ENCODE measurements at regions not wholly inside any gene's neighbourhood (a gene's known extent, or its start where the extent isn't known, plus 50 kb on each side); places are given as distances from the start of the nearest gene placed in this dataset.

GRCh38 chr15:97893967-97894366, 66.5 kb upstream of the ARRDC4 start:
- TF ChIP-seq CTCF (IDR thresholded peaks at IDR 0.05; ENCODE audit: insufficient read depth, low read length, poor library complexity, severe bottlenecking) = no peak
- no peaks in the 10 kb centered on the region for H3K27me3 ChIP-seq (replicated peaks; ENCODE audit: control insufficient read depth, insufficient read depth, low read length)
- DNase-seq (ENCODE audit: extremely low read depth, insufficient read length) = no peak
- H3K4me3 ChIP-seq (replicated peaks; ENCODE audit: low read depth, low read length) = no peak overlapping the region
- no peaks in the 10 kb centered on the region for H3K36me3 ChIP-seq (ENCODE audit: control insufficient read depth, insufficient read depth, low read length)

DNA sequence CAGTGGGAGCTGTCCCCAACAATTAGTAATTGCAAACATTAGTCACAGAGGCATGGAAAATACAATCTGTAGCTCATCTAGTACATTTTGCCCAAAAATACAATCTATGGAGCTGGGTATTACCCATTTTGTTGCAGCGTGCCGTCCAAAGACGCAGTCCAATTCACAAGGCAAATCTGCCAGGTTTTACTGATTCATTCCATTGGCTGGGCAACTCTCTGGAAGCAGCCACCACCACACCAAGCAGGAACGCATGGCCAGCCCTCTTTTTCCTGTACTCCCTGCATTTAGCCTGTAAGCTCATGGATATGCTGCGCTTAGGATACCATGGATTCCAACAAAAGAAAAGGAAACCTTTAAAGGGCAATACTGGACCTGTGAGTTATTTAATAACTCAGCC, 60.5 kb upstream of the ARRDC4 start:
- DNase-seq (ENCODE audit: extremely low read depth, insufficient read length) = no peak
- Histone ChIP-seq H3K4me3 (replicated peaks; ENCODE audit: low read depth, low read length) (no peak overlapping the region), H3K27me3 (replicated peaks; ENCODE audit: control insufficient read depth, insufficient read depth, low read length) (no peaks in the 10 kb centered on the region), H3K36me3 (ENCODE audit: control insufficient read depth, insufficient read depth, low read length) (no peaks in the 10 kb centered on the region)
- no peak for TF ChIP-seq CTCF (IDR thresholded peaks at IDR 0.05; ENCODE audit: insufficient read depth, low read length, poor library complexity, severe bottlenecking)

DNA sequence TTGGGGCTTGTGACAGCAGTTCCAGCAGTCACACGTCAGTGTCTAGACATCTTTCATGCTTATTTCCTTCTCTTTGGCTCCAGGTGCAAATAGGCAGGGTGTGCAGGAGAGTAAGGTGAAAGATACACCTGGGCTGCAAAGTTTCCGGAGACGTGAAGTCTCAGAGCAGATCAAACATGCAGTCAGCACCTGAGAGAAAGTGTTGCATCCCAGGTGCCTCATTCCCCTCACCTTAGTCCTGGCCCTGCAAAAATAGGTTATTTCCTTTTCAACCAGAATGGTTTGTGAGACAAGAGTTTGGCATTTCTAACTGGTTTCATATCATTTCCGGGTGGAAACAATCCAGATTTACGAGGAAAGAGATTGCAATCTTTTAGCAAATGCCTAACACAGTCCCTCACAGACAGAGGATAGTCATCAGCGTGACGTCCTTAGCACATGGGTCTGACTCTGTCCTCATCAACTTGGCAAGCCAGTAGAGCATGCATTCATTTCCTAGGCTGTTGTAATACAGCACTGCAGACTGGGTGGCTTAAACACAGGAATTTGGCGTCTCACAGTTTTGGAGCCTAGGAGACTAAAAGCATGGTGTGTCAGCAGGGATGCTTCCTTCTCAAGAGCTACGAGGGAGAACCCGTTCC, 58.2 kb upstream of the ARRDC4 start:
- H3K27me3 ChIP-seq (replicated peaks; ENCODE audit: control insufficient read depth, insufficient read depth, low read length) = no peaks in the 10 kb centered on the region
- TF ChIP-seq CTCF (IDR thresholded peaks at IDR 0.05; ENCODE audit: insufficient read depth, low read length, poor library complexity, severe bottlenecking) = no peak
- DNase-seq (ENCODE audit: extremely low read depth, insufficient read length) = no peak
- H3K4me3 ChIP-seq (replicated peaks; ENCODE audit: low read depth, low read length) = no peak overlapping the region
- no peaks in the 10 kb centered on the region for H3K36me3 ChIP-seq (ENCODE audit: control insufficient read depth, insufficient read depth, low read length)

GRCh38 chr15:97903560-97903959, 56.9 kb upstream of the ARRDC4 start:
- TF ChIP-seq CTCF (IDR thresholded peaks at IDR 0.05; ENCODE audit: insufficient read depth, low read length, poor library complexity, severe bottlenecking) = no peak
- Histone ChIP-seq H3K4me3 (replicated peaks; ENCODE audit: low read depth, low read length) (no peak overlapping the region), H3K36me3 (ENCODE audit: control insufficient read depth, insufficient read depth, low read length) (no peaks in the 10 kb centered on the region), H3K27me3 (replicated peaks; ENCODE audit: control insufficient read depth, insufficient read depth, low read length) (no peaks in the 10 kb centered on the region)
- DNase-seq (ENCODE audit: extremely low read depth, insufficient read length) = no peak

GRCh38 chr15:97903971-97904572, 56.4 kb upstream of the ARRDC4 start:
- H3K27me3 ChIP-seq (replicated peaks; ENCODE audit: control insufficient read depth, insufficient read depth, low read length) = no peaks in the 10 kb centered on the region
- H3K36me3 ChIP-seq (ENCODE audit: control insufficient read depth, insufficient read depth, low read length) = no peaks in the 10 kb centered on the region
- no peak overlapping the region for H3K4me3 ChIP-seq (replicated peaks; ENCODE audit: low read depth, low read length)
- TF ChIP-seq CTCF (IDR thresholded peaks at IDR 0.05; ENCODE audit: insufficient read depth, low read length, poor library complexity, severe bottlenecking) = peak; percentile 18
- DNase-seq (ENCODE audit: extremely low read depth, insufficient read length) = no peak

Data from GM06990 (cell line).